PFSK-1 (cell line): ENCODE measurements at regions not wholly inside any gene's neighbourhood (a gene's known extent, or its start where the extent isn't known, plus 50 kb on each side); places are given as distances from the start of the nearest gene placed in this dataset.

Experiments used
- FOXP2 ChIP-seq: optimal IDR thresholded peaks from 2 replicates; pipeline ENCODE3; 2011; ENCODE audit warnings: borderline replicate concordance, control low read depth, inconsistent platforms; ENCODE audit not compliant: insufficient read depth; ENCODE audit errors: extremely low read length, extremely low read depth
- POLR2AphosphoS5 ChIP-seq: IDR thresholded peaks from 2 replicates; pipeline ENCODE4 v1.6.1; 2012; ENCODE audit warnings: low read depth, mild to moderate bottlenecking, control low read depth, low read length, moderate library complexity
- TAF1 ChIP-seq: IDR thresholded peaks from 2 replicates; pipeline ENCODE4 v1.6.1; 2012; ENCODE audit warnings: low read length, control low read depth, borderline replicate concordance; ENCODE audit not compliant: insufficient read depth
- TF ChIP-seq, protein P1 (sequence below), 2 experiments: IDR thresholded peaks; 2 replicates each; pipeline versions ENCODE4 v1.6.1 to v1.8.0; 2011 to 2012; ENCODE audit warnings: low read depth in 2 of 2, low read length in 2 of 2, control low read depth in 1 of 2, inconsistent platforms in 1 of 2, mild to moderate bottlenecking in 1 of 2, moderate library complexity in 1 of 2; ENCODE audit not compliant: insufficient read depth in 1 of 2

DNA sequence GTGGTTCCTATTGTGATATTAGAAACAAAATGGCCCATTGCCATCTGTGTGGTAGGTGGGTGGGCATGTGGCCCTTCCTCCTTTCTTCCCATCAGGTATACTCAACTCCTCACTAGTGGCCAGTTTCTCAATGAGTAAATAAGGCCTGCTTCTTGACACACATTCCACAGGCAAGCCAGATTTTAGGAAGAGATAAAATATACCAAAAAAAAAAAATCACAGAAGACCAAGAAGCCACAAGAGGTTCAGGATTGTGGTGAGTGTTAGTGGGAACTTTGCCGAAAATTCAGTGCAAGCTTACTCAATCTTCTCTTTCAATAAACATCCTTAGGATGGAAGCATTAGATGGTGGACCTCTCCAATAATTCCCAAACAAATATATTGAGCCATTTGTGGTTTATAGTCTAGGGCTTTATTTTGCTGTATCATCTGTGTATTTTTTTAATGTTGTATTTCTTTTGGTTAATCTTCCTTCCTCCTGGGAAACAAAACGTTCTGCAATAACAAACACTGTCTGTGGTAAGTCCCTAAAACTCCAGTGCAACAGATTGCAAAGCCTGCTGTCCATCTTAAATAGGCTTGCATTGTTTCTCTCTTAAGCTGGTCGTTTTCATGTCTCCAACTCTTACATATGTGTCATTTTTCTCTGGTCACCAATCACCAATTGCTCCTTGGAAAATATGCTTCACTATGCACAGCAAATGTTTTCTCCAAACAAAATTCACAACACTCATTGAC lies 289.9 kb upstream of the KITLG start:
- TF ChIP-seq, protein P1, sequence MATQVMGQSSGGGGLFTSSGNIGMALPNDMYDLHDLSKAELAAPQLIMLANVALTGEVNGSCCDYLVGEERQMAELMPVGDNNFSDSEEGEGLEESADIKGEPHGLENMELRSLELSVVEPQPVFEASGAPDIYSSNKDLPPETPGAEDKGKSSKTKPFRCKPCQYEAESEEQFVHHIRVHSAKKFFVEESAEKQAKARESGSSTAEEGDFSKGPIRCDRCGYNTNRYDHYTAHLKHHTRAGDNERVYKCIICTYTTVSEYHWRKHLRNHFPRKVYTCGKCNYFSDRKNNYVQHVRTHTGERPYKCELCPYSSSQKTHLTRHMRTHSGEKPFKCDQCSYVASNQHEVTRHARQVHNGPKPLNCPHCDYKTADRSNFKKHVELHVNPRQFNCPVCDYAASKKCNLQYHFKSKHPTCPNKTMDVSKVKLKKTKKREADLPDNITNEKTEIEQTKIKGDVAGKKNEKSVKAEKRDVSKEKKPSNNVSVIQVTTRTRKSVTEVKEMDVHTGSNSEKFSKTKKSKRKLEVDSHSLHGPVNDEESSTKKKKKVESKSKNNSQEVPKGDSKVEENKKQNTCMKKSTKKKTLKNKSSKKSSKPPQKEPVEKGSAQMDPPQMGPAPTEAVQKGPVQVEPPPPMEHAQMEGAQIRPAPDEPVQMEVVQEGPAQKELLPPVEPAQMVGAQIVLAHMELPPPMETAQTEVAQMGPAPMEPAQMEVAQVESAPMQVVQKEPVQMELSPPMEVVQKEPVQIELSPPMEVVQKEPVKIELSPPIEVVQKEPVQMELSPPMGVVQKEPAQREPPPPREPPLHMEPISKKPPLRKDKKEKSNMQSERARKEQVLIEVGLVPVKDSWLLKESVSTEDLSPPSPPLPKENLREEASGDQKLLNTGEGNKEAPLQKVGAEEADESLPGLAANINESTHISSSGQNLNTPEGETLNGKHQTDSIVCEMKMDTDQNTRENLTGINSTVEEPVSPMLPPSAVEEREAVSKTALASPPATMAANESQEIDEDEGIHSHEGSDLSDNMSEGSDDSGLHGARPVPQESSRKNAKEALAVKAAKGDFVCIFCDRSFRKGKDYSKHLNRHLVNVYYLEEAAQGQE (IDR thresholded peaks at IDR 0.05; ENCODE audit: insufficient read depth in 1 of 2, low read depth in 2 of 2, low read length in 2 of 2): no peak
- TF ChIP-seq TAF1 (no peak), POLR2AphosphoS5 (no peak), FOXP2 (no peak)
